ENCODE measurements at regions not wholly inside any gene's neighbourhood (a gene's known extent, or its start where the extent isn't known, plus 50 kb on each side); places are given as distances from the start of the nearest gene placed in this dataset.

- Mint-ChIP-seq H3K36me3 (peaks cover 5% of the 10 kb centered on the region), H3K4me1 (ENCODE audit: low read depth) (peaks cover 11% of the 10 kb centered on the region), H3K27me3 (no peaks in the 10 kb centered on the region), H3K9me3 (no peaks in the 10 kb centered on the region), H3K4me3 (no peak overlapping the region), H3K27ac (peak overlapping the region; percentile 25)
- DNase-seq, result peak; percentile 31
- intact Hi-C loops (cut with micrococcal nuclease), result no loop called here
- CTCF ChIA-PET, result no interaction called here
- POLR2A ChIA-PET, result no interaction called here
Observed at GRCh38 chr14:89485264-89485663, 68.2 kb upstream of the FOXN3 start.

- Mint-ChIP-seq H3K27me3 (no peaks in the 10 kb centered on the region), H3K4me1 (ENCODE audit: low read depth) (peaks cover 9% of the 10 kb centered on the region), H3K9me3 (no peaks in the 10 kb centered on the region), H3K36me3 (peaks cover 5% of the 10 kb centered on the region), H3K27ac (no peak overlapping the region), H3K4me3 (no peak overlapping the region)
- ChIA-PET CTCF (no interaction called here), POLR2A (no interaction called here)
- no peak for DNase-seq
- intact Hi-C loops (cut with micrococcal nuclease), result no loop called here
Observed at GRCh38 chr14:89484051-89484844, 67.2 kb upstream of the FOXN3 start.

DNA sequence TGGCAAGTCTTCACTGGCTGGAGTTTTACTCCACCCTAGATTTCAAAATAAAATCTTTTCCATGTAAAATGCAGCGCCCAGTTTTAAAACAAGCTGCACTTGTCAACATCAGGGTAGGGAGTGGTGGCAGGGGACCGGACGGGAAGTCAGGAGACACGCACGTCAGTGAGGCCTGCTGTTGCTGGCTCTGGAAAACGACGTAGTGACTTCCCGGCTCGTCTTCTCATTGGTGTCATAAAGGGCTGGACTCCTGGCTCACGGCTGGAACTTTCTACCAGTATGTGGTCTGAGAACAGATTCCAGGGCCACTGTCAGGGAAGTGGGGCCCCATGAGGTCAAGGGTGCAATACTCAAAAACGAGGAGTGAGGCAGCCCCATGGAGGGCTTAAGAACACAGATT lies 64.2 kb upstream of the FOXN3 start:
- POLR2A ChIA-PET, result no interaction called here
- intact Hi-C loops (cut with micrococcal nuclease), result no loop called here
- no peaks in the 10 kb centered on the region for H3K27me3 Mint-ChIP-seq
- CTCF ChIA-PET, result interaction anchor here (0.5 kb wide), 1 partner anchor 210 kb away, joined by 3 read pairs; no protein-coding TSS in a partner anchor
- peaks cover 18% of the 10 kb centered on the region for H3K4me1 Mint-ChIP-seq (ENCODE audit: low read depth)
- H3K27ac Mint-ChIP-seq, result no peak overlapping the region
- H3K9me3 Mint-ChIP-seq, result peaks cover 3% of the 10 kb centered on the region
- DNase-seq, result no peak
- no peak overlapping the region for H3K4me3 Mint-ChIP-seq
- peaks cover 15% of the 10 kb centered on the region for H3K36me3 Mint-ChIP-seq

- CTCF ChIA-PET, result no interaction called here
- intact Hi-C loops (cut with micrococcal nuclease), result no loop called here
- Mint-ChIP-seq H3K27me3 (no peaks in the 10 kb centered on the region), H3K4me3 (no peak overlapping the region), H3K36me3 (peaks cover 13% of the 10 kb centered on the region), H3K9me3 (peaks cover 3% of the 10 kb centered on the region), H3K4me1 (ENCODE audit: low read depth) (peaks cover 19% of the 10 kb centered on the region), H3K27ac (no peak overlapping the region)
- DNase-seq, result no peak
- POLR2A ChIA-PET, result no interaction called here
Observed at GRCh38 chr14:89480278-89480677, 63.2 kb upstream of the FOXN3 start.

DNA sequence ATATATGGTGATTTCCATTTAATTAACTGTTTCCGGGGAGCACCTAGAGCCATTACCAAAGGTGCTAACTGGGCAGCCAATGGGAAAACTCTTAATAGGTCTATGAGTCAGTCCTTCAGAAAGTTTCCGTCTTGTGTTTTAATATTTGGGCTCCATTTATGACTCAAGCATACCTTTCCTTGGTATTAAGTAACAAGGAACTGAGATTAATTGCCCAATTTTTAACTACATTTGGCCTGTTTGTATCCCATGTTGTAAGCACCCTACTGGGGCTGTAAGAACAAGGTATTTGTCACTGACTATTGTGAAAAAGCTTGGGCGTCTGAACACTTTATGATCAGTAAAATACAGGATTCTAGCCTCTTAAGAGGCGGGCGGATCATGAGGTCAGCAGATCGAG lies 62.8 kb upstream of the FOXN3 start:
- Mint-ChIP-seq H3K4me3 (no peak overlapping the region), H3K4me1 (ENCODE audit: low read depth) (peaks cover 16% of the 10 kb centered on the region), H3K36me3 (peaks cover 13% of the 10 kb centered on the region), H3K27ac (no peak overlapping the region), H3K27me3 (no peaks in the 10 kb centered on the region), H3K9me3 (peaks cover 3% of the 10 kb centered on the region)
- intact Hi-C loops (cut with micrococcal nuclease), result no loop called here
- no peak for DNase-seq
- CTCF ChIA-PET, result no interaction called here
- POLR2A ChIA-PET, result no interaction called here

DNA sequence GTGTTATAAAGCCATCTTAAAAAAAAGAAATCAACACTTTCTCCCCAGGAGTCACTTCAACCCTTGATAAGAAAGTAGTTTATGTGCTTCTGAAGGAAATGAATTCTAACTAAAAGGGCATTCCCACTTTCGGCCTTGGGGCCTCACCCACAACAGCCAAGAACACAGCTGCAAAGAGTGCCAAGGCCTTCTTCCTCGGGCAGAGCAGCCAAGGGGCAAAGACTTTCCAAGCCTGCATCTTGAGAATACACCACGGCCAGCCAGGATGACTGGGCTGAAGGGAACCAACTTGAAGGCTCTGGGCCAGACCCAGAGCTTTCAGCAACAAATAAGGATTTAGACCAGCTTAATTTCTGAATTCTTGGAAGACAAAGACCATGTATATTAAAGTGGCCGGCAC lies 60.4 kb upstream of the FOXN3 start:
- H3K9me3 Mint-ChIP-seq, result peaks cover 3% of the 10 kb centered on the region
- DNase-seq, result no peak
- peaks cover 18% of the 10 kb centered on the region for H3K36me3 Mint-ChIP-seq
- H3K27me3 Mint-ChIP-seq, result no peaks in the 10 kb centered on the region
- intact Hi-C loops (cut with micrococcal nuclease), result no loop called here
- peaks cover 16% of the 10 kb centered on the region for H3K4me1 Mint-ChIP-seq (ENCODE audit: low read depth)
- ChIA-PET CTCF (no interaction called here), POLR2A (no interaction called here)
- no peak overlapping the region for H3K4me3 Mint-ChIP-seq
- H3K27ac Mint-ChIP-seq, result no peak overlapping the region

- peaks cover 17% of the 10 kb centered on the region for H3K36me3 Mint-ChIP-seq
- POLR2A ChIA-PET, result no interaction called here
- no peaks in the 10 kb centered on the region for H3K27me3 Mint-ChIP-seq
- DNase-seq, result no peak
- intact Hi-C loops (cut with micrococcal nuclease), result no loop called here
- no peak overlapping the region for H3K4me3 Mint-ChIP-seq
- H3K9me3 Mint-ChIP-seq, result peaks cover 3% of the 10 kb centered on the region
- H3K4me1 Mint-ChIP-seq (ENCODE audit: low read depth), result peaks cover 16% of the 10 kb centered on the region
- H3K27ac Mint-ChIP-seq, result no peak overlapping the region
- CTCF ChIA-PET, result interaction anchor here (0.8 kb wide), 1 partner anchor 33 kb away, joined by 3 read pairs; no protein-coding TSS in a partner anchor
Observed at GRCh38 chr14:89476354-89476896, 59.4 kb upstream of the FOXN3 start.

DNA sequence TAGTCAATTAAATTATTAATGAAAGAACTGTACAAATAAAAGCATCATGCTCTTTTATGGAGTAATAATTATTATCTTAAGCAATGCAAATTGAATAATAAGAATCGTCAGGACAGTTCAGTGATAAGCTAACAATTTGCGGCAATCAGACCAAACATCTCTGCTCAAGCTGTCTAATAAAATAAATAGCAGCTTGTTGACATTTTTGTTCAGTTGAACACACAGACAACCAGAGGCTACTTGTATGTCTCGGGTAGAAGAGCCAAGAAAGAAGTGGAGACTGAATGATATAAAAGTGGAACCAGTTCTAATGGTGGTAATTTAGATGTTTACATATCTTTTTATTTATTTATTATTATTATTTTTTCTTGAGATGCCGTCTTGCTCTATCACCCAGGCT lies 57.4 kb upstream of the FOXN3 start:
- POLR2A ChIA-PET, result no interaction called here
- CTCF ChIA-PET, result no interaction called here
- no peak overlapping the region for H3K4me3 Mint-ChIP-seq
- intact Hi-C loops (cut with micrococcal nuclease), result no loop called here
- peaks cover 25% of the 10 kb centered on the region for H3K4me1 Mint-ChIP-seq (ENCODE audit: low read depth)
- H3K9me3 Mint-ChIP-seq, result peaks cover 3% of the 10 kb centered on the region
- no peak overlapping the region for H3K27ac Mint-ChIP-seq
- no peaks in the 10 kb centered on the region for H3K27me3 Mint-ChIP-seq
- H3K36me3 Mint-ChIP-seq, result peaks cover 15% of the 10 kb centered on the region
- DNase-seq, result no peak

DNA sequence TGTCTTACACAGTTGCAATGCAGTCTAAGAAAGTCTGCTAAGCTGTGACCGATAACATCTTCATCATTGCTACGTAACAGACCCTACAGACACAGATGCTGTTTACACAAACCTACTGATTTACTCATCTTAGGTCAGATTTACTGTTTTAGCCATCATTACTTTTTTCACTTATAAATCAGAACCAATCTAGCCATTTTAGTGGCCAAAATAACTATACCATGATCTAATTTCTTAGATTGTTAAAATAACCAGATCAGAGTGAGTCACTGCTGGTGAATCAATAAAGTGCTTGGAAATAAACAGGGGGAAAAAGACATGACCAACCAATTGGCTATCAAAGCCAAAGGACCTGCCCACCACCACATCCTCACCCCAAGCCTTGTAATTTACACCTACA lies 57.0 kb upstream of the FOXN3 start:
- Mint-ChIP-seq H3K4me1 (ENCODE audit: low read depth) (peaks cover 26% of the 10 kb centered on the region), H3K9me3 (peaks cover 3% of the 10 kb centered on the region), H3K27me3 (no peaks in the 10 kb centered on the region), H3K4me3 (no peak overlapping the region), H3K36me3 (peaks cover 15% of the 10 kb centered on the region), H3K27ac (no peak overlapping the region)
- ChIA-PET POLR2A (no interaction called here), CTCF (no interaction called here)
- no peak for DNase-seq
- intact Hi-C loops (cut with micrococcal nuclease), result no loop called here

DNA sequence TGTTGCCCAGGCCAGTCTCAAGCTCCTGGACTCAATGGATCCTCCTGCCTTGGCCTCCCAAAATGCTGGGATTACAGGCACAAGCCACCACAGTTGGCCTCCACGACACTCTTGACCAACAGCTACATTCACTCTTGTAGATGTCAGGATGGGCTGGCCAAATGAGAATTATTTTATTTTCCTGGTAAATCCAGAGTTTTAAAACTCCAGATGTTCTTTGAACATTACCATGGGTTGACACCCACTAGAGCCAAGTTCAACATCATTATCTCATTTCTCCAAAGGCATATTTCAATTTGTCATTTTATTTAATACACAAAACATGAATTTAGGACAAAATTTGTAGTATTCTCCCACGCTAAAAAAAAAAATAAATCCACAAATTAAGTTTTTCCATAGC lies 56.5 kb upstream of the FOXN3 start:
- intact Hi-C loops (cut with micrococcal nuclease), result no loop called here
- ChIA-PET CTCF (no interaction called here), POLR2A (no interaction called here)
- no peak for DNase-seq
- H3K4me1 Mint-ChIP-seq (ENCODE audit: low read depth), result peaks cover 27% of the 10 kb centered on the region
- H3K9me3 Mint-ChIP-seq, result peaks cover 3% of the 10 kb centered on the region
- H3K27me3 Mint-ChIP-seq, result no peaks in the 10 kb centered on the region
- peaks cover 15% of the 10 kb centered on the region for H3K36me3 Mint-ChIP-seq
- H3K4me3 Mint-ChIP-seq, result no peak overlapping the region
- no peak overlapping the region for H3K27ac Mint-ChIP-seq

DNA sequence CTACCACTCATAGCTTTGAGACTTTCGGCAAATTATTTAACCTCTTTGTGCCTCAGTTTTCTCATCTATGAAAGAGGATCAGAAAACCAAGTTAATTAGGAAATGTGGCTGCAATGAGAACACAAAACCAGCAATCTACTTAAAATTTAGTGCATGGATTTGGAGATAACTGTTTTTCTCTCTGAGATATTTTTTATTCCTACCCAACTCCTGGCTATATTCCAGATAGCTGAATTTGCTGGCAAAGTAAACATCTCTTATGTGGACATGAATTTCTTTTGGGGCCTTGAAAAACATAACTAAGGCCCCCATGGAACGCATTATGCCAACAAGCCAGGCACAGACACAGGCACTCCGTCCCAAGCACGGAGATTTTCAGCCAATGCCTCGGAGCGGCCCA lies 53.4 kb upstream of the FOXN3 start:
- Mint-ChIP-seq H3K4me1 (ENCODE audit: low read depth) (peaks cover 28% of the 10 kb centered on the region), H3K4me3 (no peak overlapping the region), H3K36me3 (peaks cover 12% of the 10 kb centered on the region), H3K27me3 (no peaks in the 10 kb centered on the region), H3K9me3 (no peaks in the 10 kb centered on the region), H3K27ac (no peak overlapping the region)
- no peak for DNase-seq
- ChIA-PET CTCF (no interaction called here), POLR2A (no interaction called here)
- intact Hi-C loops (cut with micrococcal nuclease), result no loop called here

- Mint-ChIP-seq H3K36me3 (peaks cover 12% of the 10 kb centered on the region), H3K9me3 (no peaks in the 10 kb centered on the region), H3K27me3 (no peaks in the 10 kb centered on the region), H3K27ac (no peak overlapping the region), H3K4me1 (ENCODE audit: low read depth) (peaks cover 28% of the 10 kb centered on the region), H3K4me3 (no peak overlapping the region)
- POLR2A ChIA-PET, result no interaction called here
- intact Hi-C loops (cut with micrococcal nuclease), result no loop called here
- CTCF ChIA-PET, result no interaction called here
- DNase-seq, result no peak
Observed at GRCh38 chr14:89469210-89470198, 52.5 kb upstream of the FOXN3 start.
